ENCODE measurements at regions not wholly inside any gene's neighbourhood (a gene's known extent, or its start where the extent isn't known, plus 50 kb on each side); places are given as distances from the start of the nearest gene placed in this dataset.
"Not testable (repeated sequence)": the region's sequence is repeated elsewhere in the genome, so short reads cannot be mapped to it uniquely, and the experiment has no call there.

- not testable (repeated sequence) for H3K27me3 ChIP-seq, H3K4me3 ChIP-seq, H3K36me3 ChIP-seq, H3K9me3 ChIP-seq, DNase-seq
Measured at GRCh38 chr6:122280105-122281021, 119.1 kb upstream of the HSF2 start.

DNA sequence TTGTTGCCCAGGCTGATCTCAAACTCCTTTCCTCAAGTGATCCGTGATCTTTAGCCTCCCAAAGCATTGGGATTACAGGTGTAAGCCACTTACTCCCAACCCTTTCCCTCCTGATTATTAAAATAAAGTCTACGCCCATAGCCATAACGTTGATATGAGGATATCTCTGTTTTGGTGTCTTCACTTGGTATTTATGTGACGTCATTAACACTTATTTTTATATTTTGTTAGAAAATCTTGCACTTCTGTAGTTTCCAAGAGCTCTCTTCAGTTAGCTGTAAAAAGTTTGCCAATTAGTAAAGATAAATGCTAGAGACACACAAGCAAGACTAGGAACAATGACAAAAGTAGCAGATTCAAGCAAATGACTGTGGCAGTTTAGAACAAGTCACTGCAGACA, 115.6 kb upstream of the HSF2 start:
- no peak overlapping the region for H3K4me3 ChIP-seq

GRCh38 chr6:122284848-122285247, 114.6 kb upstream of the HSF2 start:
- no peaks in the 10 kb centered on the region for H3K36me3 ChIP-seq
- no peaks in the 10 kb centered on the region for H3K9me3 ChIP-seq
- no peak for DNase-seq
- H3K4me3 ChIP-seq = no peak overlapping the region
- no peaks in the 10 kb centered on the region for H3K27me3 ChIP-seq

More for the DNA sequence above, 115.6 kb upstream of the HSF2 start:
- H3K9me3 ChIP-seq = no peaks in the 10 kb centered on the region
- no peaks in the 10 kb centered on the region for H3K27me3 ChIP-seq
- DNase-seq = no peak
- H3K36me3 ChIP-seq = no peaks in the 10 kb centered on the region

DNA sequence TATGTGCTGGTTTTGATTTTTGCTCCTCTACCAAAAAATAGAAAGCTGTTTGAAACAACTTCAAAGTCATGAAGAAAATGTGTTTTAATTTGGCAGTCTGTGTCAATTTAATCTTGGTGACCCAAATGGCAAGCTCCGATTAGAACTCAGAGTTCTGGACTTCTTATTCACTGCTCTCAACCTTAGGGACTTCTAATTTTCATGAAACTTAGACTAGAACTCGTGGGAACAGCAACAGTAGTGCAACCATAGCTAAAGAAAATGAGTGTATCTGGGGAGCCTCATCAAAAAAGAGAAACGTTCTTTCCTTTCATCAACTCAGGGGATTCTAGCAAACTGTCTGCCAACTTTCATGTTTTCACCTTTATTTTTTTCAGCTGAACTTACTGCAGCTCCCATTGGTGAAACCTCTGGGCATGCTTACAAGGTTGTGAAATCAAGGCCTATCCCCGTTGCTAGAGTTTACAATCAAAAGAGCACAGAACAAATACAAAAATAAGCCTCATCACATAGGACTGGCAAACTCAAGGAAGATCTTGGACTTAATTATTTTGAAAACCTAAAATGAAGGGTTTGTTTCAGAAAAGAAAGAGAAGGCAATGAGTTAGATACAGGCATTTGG, 114.0 kb upstream of the HSF2 start:
- Histone ChIP-seq H3K27me3 (no peaks in the 10 kb centered on the region), H3K36me3 (no peaks in the 10 kb centered on the region), H3K4me3 (no peak overlapping the region), H3K9me3 (no peaks in the 10 kb centered on the region)
- DNase-seq = no peak

- no peak overlapping the region for H3K4me3 ChIP-seq
- no peaks in the 10 kb centered on the region for H3K36me3 ChIP-seq
- H3K27me3 ChIP-seq = no peaks in the 10 kb centered on the region
- H3K9me3 ChIP-seq = no peaks in the 10 kb centered on the region
- no peak for DNase-seq
Measured at GRCh38 chr6:122286512-122286911, 112.9 kb upstream of the HSF2 start.

GRCh38 chr6:122289762-122290539, 109.5 kb upstream of the HSF2 start:
- no peak for DNase-seq
- Histone ChIP-seq H3K4me3 (no peak overlapping the region), H3K27me3 (no peaks in the 10 kb centered on the region), H3K9me3 (no peaks in the 10 kb centered on the region), H3K36me3 (no peaks in the 10 kb centered on the region)

- no peaks in the 10 kb centered on the region for H3K9me3 ChIP-seq
- no peak overlapping the region for H3K4me3 ChIP-seq
- H3K36me3 ChIP-seq = no peaks in the 10 kb centered on the region
- H3K27me3 ChIP-seq = no peaks in the 10 kb centered on the region
- no peak for DNase-seq
Measured at GRCh38 chr6:122297010-122297409, 102.4 kb upstream of the HSF2 start.

GRCh38 chr6:122302067-122302466, 97.4 kb upstream of the HSF2 start:
- DNase-seq = no peak
- no peaks in the 10 kb centered on the region for H3K27me3 ChIP-seq
- no peaks in the 10 kb centered on the region for H3K9me3 ChIP-seq
- no peaks in the 10 kb centered on the region for H3K36me3 ChIP-seq
- no peak overlapping the region for H3K4me3 ChIP-seq

GRCh38 chr6:122307577-122307976, 91.9 kb upstream of the HSF2 start:
- Histone ChIP-seq H3K36me3 (no peaks in the 10 kb centered on the region), H3K27me3 (no peaks in the 10 kb centered on the region), H3K4me3 (no peak overlapping the region), H3K9me3 (no peaks in the 10 kb centered on the region)
- DNase-seq = no peak

DNA sequence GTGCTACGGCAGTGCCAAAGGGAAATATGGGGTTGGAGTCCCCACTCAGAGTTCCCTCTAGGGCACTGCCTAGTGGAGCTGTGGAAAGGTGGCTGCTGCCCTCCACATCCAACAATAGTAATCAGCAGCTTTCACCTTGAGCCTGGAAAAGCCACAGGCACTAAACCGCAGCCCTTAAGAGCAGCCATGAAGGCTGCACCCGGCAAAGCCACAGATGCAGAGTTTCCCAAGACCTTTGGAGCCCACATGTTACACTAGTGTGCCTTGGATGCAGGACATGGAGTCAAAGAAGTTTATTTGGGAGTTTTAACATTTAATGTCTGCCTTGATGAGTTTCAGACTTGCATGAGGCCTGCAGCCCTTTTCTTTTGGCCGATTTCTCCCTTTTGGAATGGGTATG, 91.4 kb upstream of the HSF2 start:
- Histone ChIP-seq H3K4me3 (no peak overlapping the region), H3K27me3 (no peaks in the 10 kb centered on the region), H3K9me3 (no peaks in the 10 kb centered on the region), H3K36me3 (no peaks in the 10 kb centered on the region)
- DNase-seq = no peak

- Histone ChIP-seq H3K4me3 (no peak overlapping the region), H3K9me3 (no peaks in the 10 kb centered on the region; the same call in 1 of the 2 replicates), H3K36me3 (no peaks in the 10 kb centered on the region), H3K27me3 (no peaks in the 10 kb centered on the region)
- no peak for DNase-seq
Measured at GRCh38 chr6:122315842-122316241, 83.6 kb upstream of the HSF2 start.

DNA sequence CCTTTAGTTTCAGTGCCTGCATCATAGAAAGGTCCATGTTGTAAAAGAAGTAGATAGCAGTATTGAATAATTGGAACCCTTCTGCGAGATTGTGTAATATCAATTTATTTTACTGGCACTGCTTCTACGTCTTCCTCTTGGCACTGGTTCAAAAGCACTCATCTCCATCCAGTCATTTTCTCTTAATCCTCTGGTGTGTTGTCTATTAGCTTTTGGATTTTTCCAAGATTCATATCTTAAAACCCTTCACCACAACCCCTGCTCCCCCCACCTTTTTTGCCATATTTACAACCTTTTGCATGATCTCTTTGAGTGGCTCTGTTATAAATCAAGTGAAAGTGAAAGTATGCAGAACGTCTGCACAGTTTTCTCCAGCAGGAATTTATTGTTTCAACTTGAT, 76.6 kb upstream of the HSF2 start:
- Histone ChIP-seq H3K9me3 (no peaks in the 10 kb centered on the region), H3K36me3 (no peaks in the 10 kb centered on the region), H3K27me3 (no peaks in the 10 kb centered on the region), H3K4me3 (peak overlapping the region; percentile 17)
- no peak for DNase-seq

- no peak for DNase-seq
- H3K36me3 ChIP-seq = no peaks in the 10 kb centered on the region
- peak overlapping the region; percentile 17 for H3K4me3 ChIP-seq
- H3K9me3 ChIP-seq = no peaks in the 10 kb centered on the region
- no peaks in the 10 kb centered on the region for H3K27me3 ChIP-seq
Measured at GRCh38 chr6:122323361-122323760, 76.1 kb upstream of the HSF2 start.

GRCh38 chr6:122330315-122330714, 69.1 kb upstream of the HSF2 start:
- Histone ChIP-seq H3K27me3 (no peaks in the 10 kb centered on the region), H3K36me3 (no peaks in the 10 kb centered on the region), H3K4me3 (no peak overlapping the region), H3K9me3 (no peaks in the 10 kb centered on the region)
- no peak for DNase-seq

DNA sequence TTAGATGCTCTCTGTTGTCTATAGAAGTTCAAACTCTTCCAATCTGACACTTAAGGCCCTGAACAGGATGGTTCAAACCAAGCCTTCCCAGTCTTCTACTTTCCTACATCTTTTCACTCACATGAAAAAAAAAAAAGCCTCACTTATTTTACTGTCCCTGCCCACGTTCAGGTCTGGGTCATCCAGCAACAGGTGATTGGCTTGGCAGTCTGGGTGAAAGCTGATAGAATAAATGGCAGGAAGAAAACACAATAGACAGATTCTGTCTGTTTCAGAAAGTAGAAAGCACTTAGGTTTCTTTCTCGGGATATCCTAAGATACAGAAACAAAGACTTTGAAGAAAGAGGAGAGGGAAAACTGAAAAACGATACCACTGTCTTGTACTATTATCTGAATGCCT, 61.8 kb upstream of the HSF2 start:
- H3K27me3 ChIP-seq = no peaks in the 10 kb centered on the region
- no peaks in the 10 kb centered on the region for H3K36me3 ChIP-seq
- no peaks in the 10 kb centered on the region for H3K9me3 ChIP-seq
- no peak for DNase-seq
- no peak overlapping the region for H3K4me3 ChIP-seq

- H3K27me3 ChIP-seq = no peaks in the 10 kb centered on the region
- no peaks in the 10 kb centered on the region for H3K36me3 ChIP-seq
- H3K9me3 ChIP-seq = no peaks in the 10 kb centered on the region
- no peak overlapping the region for H3K4me3 ChIP-seq
- no peak for DNase-seq
Measured at GRCh38 chr6:122339661-122340060, 59.8 kb upstream of the HSF2 start.

DNA sequence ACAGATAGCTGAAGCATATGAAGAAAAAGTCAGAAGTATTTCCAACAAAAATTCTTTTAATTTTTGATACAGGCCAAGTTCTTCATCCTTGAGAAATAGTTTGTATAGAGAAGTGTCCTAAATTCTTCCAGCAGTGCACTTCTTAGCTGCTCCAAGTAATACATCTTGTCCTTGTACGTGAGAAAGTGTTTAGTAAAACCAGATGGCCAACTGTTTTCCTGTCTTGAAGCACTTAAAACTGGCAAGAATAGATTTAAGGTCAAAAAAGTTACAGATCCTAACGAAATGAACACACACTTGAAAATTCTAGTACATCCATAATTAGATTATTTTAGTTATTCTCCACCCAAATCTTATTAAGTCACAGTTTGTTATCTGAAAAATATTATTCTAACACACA, 52.2 kb upstream of the HSF2 start:
- H3K27me3 ChIP-seq = no peaks in the 10 kb centered on the region
- no peaks in the 10 kb centered on the region for H3K9me3 ChIP-seq
- no peaks in the 10 kb centered on the region for H3K36me3 ChIP-seq
- no peak overlapping the region for H3K4me3 ChIP-seq
- DNase-seq = no peak

All from MG63 (cell line).